HT1080 (cell line): ENCODE measurements at regions not wholly inside any gene's neighbourhood (a gene's known extent, or its start where the extent isn't known, plus 50 kb on each side); places are given as distances from the start of the nearest gene placed in this dataset.
A peak's percentile ranks its signal among the peaks of the same experiment; 100 is the strongest.
"Not testable (repeated sequence)": the region's sequence is repeated elsewhere in the genome, so short reads cannot be mapped to it uniquely, and the experiment has no call there.

Source experiments
- DNase-seq: peaks from one replicate; pipeline ENCODE4 v3.0.0-alpha.2; 2015; ENCODE audit warnings: low read depth

GRCh38 chr15:53923741-53924140 lies 54.5 kb upstream of the UNC13C start:
- DNase-seq: not testable (repeated sequence)

GRCh38 chr15:53918180-53919079 lies 59.8 kb upstream of the UNC13C start:
- no peak for DNase-seq

- DNase-seq: no peak
These were observed 61.1 kb upstream of the UNC13C start for GRCh38 chr15:53917109-53917508.

GRCh38 chr15:53911431-53911830 lies 66.8 kb upstream of the UNC13C start:
- DNase-seq: no peak

GRCh38 chr15:53910852-53911251 lies 67.4 kb upstream of the UNC13C start:
- DNase-seq: no peak

GRCh38 chr15:53910236-53910849 lies 67.9 kb upstream of the UNC13C start:
- DNase-seq: peak; percentile 63

- no peak for DNase-seq
These were observed 75.1 kb upstream of the UNC13C start for GRCh38 chr15:53903129-53903528.

- peak; percentile 11 for DNase-seq
These were observed 84.8 kb upstream of the UNC13C start for GRCh38 chr15:53893468-53893867.

- not testable (repeated sequence) for DNase-seq
These were observed 86.4 kb upstream of the UNC13C start for GRCh38 chr15:53891862-53892261.

- DNase-seq: no peak
These were observed 93.8 kb upstream of the UNC13C start for GRCh38 chr15:53884441-53884840.

- DNase-seq: no peak
These were observed 95.9 kb upstream of the UNC13C start for GRCh38 chr15:53882311-53882710.

GRCh38 chr15:53880357-53880756 lies 97.9 kb upstream of the UNC13C start:
- no peak for DNase-seq

GRCh38 chr15:53875711-53876110 lies 102.5 kb upstream of the UNC13C start:
- DNase-seq: no peak

- no peak for DNase-seq
These were observed 103.1 kb upstream of the UNC13C start for GRCh38 chr15:53875139-53875538.

- peak; percentile 61 for DNase-seq
These were observed 105.8 kb upstream of the UNC13C start for GRCh38 chr15:53872410-53872809.

GRCh38 chr15:53869806-53870073 lies 108.5 kb upstream of the UNC13C start:
- DNase-seq: no peak

GRCh38 chr15:53869044-53869805 lies 109.0 kb upstream of the UNC13C start:
- DNase-seq: peak; percentile 6

- DNase-seq: no peak
These were observed 102.9 kb upstream of the WDR72 start for GRCh38 chr15:53862386-53862785.

- DNase-seq: no peak
These were observed 102.3 kb upstream of the WDR72 start for GRCh38 chr15:53861792-53862191.

GRCh38 chr15:53851110-53851848 lies 91.8 kb upstream of the WDR72 start:
- no peak for DNase-seq

- DNase-seq: no peak
These were observed 88.3 kb upstream of the WDR72 start for GRCh38 chr15:53847745-53848144.

- no peak for DNase-seq
These were observed 85.2 kb upstream of the WDR72 start for GRCh38 chr15:53844634-53845033.
